ENCODE measurements at regions not wholly inside any gene's neighbourhood (a gene's known extent, or its start where the extent isn't known, plus 50 kb on each side); places are given as distances from the start of the nearest gene placed in this dataset.

- Mint-ChIP-seq H3K4me3 (no peak overlapping the region), H3K27ac (no peak overlapping the region), H3K36me3 (ENCODE audit: low read depth) (peaks cover 4% of the 10 kb centered on the region; the same call in 1 of the 2 replicates), H3K9me3 (peaks cover 26% of the 10 kb centered on the region), H3K4me1 (ENCODE audit: low read depth) (no peaks in the 10 kb centered on the region), H3K27me3 (ENCODE audit: insufficient read depth) (no peaks in the 10 kb centered on the region)
- DNase-seq: no peak
- no peak for TF ChIP-seq CTCF (IDR thresholded peaks at IDR 0.05)
Measured at GRCh38 chr5:24849210-24849609, 204.4 kb upstream of the CDH10 start.

GRCh38 chr5:24831989-24832388 lies 187.2 kb upstream of the CDH10 start:
- TF ChIP-seq CTCF (IDR thresholded peaks at IDR 0.05): no peak
- Mint-ChIP-seq H3K27ac (no peak overlapping the region), H3K36me3 (ENCODE audit: low read depth) (0 out of 2 replicates have a peak, but pooled peaks cover 4% of the 10 kb centered on the region), H3K9me3 (peaks cover 32% of the 10 kb centered on the region), H3K4me3 (no peak overlapping the region), H3K27me3 (ENCODE audit: insufficient read depth) (peaks cover 1% of the 10 kb centered on the region; the same call in 1 of the 2 replicates), H3K4me1 (ENCODE audit: low read depth) (no peaks in the 10 kb centered on the region)
- DNase-seq: no peak

- TF ChIP-seq CTCF (IDR thresholded peaks at IDR 0.05): no peak
- Mint-ChIP-seq H3K4me3 (no peak overlapping the region), H3K27ac (no peak overlapping the region), H3K36me3 (ENCODE audit: low read depth) (no peaks in the 10 kb centered on the region; the same call in 1 of the 2 replicates), H3K27me3 (ENCODE audit: insufficient read depth) (peaks cover under 1% of the 10 kb centered on the region; the same call in 1 of the 2 replicates), H3K4me1 (ENCODE audit: low read depth) (no peaks in the 10 kb centered on the region), H3K9me3 (peaks cover 64% of the 10 kb centered on the region)
- DNase-seq: no peak
Measured at GRCh38 chr5:24823625-24824024, 178.8 kb upstream of the CDH10 start.

- DNase-seq: no peak
- no peaks in the 10 kb centered on the region for H3K27me3 Mint-ChIP-seq (ENCODE audit: insufficient read depth)
- H3K36me3 Mint-ChIP-seq (ENCODE audit: low read depth): no peaks in the 10 kb centered on the region
- H3K4me1 Mint-ChIP-seq (ENCODE audit: low read depth): no peaks in the 10 kb centered on the region
- no peak for TF ChIP-seq CTCF (IDR thresholded peaks at IDR 0.05)
- peaks cover 66% of the 10 kb centered on the region for H3K9me3 Mint-ChIP-seq
- H3K4me3 Mint-ChIP-seq: no peak overlapping the region
- H3K27ac Mint-ChIP-seq: no peak overlapping the region
Measured at GRCh38 chr5:24819841-24820240, 175.1 kb upstream of the CDH10 start.

GRCh38 chr5:24817966-24818365 lies 173.2 kb upstream of the CDH10 start:
- no peak for DNase-seq
- H3K9me3 Mint-ChIP-seq: peaks cover 69% of the 10 kb centered on the region
- no peak overlapping the region for H3K4me3 Mint-ChIP-seq
- no peaks in the 10 kb centered on the region for H3K36me3 Mint-ChIP-seq (ENCODE audit: low read depth)
- no peaks in the 10 kb centered on the region for H3K4me1 Mint-ChIP-seq (ENCODE audit: low read depth)
- no peak overlapping the region for H3K27ac Mint-ChIP-seq
- TF ChIP-seq CTCF (IDR thresholded peaks at IDR 0.05): no peak
- no peaks in the 10 kb centered on the region for H3K27me3 Mint-ChIP-seq (ENCODE audit: insufficient read depth)

GRCh38 chr5:24816206-24816605 lies 171.4 kb upstream of the CDH10 start:
- no peak for DNase-seq
- Mint-ChIP-seq H3K27me3 (ENCODE audit: insufficient read depth) (no peaks in the 10 kb centered on the region), H3K36me3 (ENCODE audit: low read depth) (no peaks in the 10 kb centered on the region), H3K4me1 (ENCODE audit: low read depth) (no peaks in the 10 kb centered on the region), H3K4me3 (no peak overlapping the region), H3K9me3 (peaks cover 63% of the 10 kb centered on the region), H3K27ac (no peak overlapping the region)
- no peak for TF ChIP-seq CTCF (IDR thresholded peaks at IDR 0.05)
